GM18520 (cell line): ENCODE measurements at regions not wholly inside any gene's neighbourhood (a gene's known extent, or its start where the extent isn't known, plus 50 kb on each side); places are given as distances from the start of the nearest gene placed in this dataset.

Source experiments
- ATAC-seq: cut with Tn5 transposase; IDR thresholded peaks from one replicate; pipeline ENCODE4 v1.9.1; 2021; ENCODE audit not compliant: unreplicated experiment

DNA sequence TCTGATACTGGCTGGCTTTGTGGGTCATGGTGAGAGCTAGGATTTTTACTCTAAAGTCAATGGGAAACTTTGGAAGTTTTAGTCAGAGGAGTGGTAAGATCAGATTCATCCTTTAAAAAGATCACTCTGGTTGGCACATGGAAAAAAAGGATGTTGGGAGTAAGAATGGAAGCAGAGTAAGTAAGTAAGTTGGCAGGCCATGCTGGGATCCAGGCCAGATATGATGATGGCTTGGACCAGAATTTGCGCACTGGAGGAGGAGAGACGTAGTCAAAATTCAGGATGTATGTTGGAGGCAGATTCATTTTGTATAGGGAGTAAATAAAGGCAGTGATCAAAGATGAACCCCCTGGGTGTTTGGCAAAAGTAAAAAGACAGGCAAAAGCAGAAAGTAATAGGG lies 283.3 kb upstream of the THSD7B start:
- ATAC-seq: no peak

DNA sequence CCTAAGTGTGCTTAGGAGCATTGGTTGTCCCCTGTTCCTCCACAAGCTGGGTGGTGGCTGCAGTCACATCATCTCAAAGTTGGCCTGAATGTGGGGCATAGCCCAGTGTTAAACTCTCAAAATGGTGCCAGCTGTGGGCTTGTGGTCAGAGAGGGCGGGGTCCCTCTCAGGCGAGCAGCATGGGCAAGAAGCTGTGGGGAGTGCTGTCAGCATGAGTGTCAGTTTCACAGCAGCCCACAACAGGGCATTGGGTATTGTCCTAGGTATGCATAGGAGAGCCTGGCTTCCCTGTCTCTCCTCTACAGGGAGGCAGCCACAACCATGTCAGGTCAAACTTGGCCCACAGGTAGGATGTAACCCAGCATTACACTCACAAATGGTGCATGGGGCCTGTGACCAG lies 285.6 kb upstream of the THSD7B start:
- ATAC-seq: no peak

DNA sequence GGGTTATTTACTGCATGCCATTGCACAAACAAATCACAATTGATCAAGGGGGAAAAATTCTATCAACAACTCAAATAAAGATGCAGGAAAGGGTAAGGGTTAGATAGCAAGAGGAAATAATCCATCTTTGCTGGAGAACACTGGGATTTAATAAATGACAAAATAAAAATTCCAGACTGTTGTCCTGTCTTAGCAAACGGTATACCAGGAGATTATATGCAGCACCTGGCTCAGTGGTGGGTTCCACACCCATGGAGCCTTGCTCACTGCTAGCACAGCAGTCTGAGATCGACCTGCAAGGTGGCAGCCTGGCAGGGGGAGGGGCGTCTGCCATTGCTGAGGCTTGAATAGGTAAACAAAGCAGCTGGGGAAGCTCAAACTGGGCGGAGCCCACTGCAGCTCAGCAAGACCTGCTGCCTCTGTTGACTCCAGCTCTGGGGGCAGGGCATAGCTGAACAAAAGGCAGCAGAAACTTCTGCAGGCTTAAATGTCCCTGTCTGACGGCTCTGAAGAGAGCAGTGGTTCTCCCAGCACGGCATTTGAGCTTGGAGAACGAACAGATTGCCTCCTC lies 296.5 kb upstream of the THSD7B start:
- ATAC-seq: no peak

DNA sequence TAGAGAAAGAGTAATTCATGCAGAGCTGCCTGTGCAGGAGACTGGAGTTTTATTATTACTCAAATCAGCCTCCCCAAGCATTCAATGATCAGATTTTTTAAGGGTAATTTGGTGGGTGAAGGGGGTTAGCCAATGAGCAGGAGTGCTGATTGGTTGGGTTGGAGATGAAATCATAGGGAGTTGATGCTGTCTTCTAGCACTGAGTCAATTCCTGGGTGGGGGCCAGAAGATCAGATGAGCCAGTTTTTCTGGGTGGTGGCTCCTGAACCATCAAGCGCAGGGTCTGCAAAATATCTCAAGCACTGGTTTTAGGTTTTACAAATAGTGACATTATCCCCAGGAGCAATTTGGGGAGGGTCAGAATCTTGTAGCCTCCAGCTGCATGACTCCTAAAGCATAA lies 312.8 kb upstream of the THSD7B start:
- no peak for ATAC-seq

DNA sequence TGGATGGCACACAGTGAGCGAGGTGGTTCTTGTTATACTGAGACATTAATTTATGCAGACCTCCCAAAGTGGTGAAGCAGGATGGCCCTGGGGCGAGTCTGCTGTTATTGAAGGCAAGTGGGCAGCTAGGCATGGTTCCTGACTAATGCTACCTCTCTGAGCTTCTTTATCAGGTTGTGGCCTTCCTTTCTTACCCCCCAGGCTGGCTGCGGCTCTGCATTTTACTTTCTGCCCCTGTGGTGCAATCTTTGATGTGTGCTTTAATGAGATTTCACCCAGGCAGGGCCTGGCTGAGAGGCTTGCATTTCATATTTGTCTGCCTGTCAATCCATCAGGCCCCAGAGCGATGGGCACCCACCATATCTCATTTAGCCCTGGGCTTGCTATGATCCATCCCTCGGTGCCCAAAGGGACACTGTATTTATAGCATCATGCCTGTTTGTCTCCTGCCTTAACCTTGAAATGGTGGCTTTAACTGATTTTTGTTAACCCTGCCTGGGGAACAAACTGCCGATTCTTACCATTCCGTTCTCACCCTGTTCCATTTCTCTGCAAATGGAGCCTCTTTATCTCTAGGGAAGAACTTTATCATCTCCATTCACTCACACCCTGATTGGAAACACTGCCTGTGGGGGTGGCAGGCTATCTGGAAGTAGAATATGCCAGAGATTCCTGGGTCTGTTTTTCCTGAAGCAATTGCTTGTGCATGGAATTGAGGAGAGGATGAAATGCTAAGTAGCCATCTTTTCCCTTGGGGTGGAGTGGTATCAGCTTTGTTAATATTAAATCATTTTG lies 316.2 kb upstream of the THSD7B start:
- no peak for ATAC-seq

DNA sequence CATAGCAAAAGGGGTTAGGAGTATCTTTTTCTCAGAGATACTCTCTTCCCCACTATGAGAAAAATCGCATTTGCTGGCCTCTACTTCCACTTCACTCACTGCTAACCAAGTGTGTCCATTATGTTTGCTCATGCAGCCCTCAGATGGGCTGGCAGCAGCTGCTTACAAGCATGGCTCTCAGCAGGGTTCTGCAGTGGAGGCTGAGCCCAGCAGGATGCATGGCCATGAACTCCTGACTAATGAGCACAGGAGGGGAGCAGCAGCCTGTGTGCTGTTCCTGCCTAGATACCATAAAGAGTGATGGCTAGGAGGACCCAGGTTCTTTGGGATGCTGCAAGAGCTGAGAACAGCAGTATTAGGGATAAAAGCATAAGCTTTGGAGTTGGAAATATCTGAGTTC lies 316.9 kb upstream of the THSD7B start:
- ATAC-seq: no peak

DNA sequence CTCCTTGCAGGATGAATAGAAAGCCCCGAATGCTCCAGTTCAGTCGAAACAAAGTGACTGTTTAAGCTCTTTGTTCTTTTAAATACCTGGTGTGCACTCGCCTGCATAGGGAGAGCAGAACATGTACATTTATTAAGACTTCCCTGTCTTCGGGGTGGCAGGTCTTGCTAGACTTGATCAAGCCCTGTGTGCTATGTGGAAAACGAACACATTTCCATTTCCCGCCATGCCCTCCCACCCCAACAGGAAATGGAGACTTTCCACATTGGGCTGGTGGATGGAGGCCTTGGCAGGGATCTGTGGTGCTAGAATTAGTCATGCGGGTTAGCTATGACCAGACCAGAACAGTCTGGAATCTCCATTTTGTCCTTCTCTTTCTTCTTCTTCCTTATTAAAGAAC lies 321.0 kb upstream of the THSD7B start:
- no peak for ATAC-seq

DNA sequence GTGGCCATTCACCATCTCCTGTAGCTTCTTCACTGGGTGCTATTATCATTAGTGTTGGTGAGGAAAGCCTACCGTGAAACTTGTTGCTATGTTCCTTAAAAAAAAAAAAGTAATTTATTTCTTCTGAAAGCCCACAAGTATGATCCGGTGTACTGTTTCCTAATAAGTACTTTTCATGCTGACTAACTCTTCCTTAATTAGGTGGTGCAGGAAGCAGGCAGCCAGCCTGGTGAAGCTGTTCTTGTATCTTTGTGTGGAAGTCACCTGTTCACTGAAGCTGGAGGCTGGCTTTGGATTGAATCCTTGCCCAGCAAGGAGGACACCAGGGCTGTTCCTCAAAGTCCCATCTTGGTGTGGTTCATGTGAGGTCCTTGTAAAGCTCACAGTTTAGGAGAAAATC lies 321.7 kb upstream of the THSD7B start:
- no peak for ATAC-seq

DNA sequence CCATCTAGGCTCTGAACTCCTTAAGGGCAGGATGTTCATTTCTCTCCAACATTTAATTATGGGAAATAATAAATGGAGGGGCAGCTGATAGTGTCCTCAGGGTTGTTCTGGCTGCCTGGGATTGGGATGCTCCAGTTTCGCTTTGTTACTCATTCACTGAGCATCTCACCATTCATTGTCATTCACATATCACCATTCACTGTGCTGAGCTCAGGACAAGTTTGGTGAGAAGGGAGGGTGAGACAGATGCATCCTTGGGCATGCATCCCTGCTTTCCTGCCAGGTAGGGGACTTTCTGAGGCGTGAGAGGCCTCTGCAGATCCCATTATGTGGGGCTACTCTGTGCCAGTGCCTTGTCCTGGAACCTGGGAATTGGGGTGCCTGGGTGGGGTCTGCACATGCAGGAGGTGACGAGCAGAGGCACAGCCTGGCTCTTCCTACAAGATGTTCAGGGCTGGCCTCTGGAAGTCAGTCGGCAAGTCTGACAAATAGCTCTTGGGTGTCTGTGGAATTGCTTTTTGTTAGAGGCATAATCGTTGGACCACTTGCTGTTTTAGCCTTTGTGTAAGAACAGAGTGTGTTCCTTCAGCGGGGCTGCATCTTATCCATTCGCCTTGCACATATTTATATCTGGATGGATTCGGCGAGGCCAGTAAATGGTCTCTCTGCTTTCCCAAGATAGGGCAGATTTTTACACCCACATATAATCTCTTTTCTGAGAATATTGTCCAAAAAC lies 323.2 kb upstream of the THSD7B start:
- no peak for ATAC-seq

DNA sequence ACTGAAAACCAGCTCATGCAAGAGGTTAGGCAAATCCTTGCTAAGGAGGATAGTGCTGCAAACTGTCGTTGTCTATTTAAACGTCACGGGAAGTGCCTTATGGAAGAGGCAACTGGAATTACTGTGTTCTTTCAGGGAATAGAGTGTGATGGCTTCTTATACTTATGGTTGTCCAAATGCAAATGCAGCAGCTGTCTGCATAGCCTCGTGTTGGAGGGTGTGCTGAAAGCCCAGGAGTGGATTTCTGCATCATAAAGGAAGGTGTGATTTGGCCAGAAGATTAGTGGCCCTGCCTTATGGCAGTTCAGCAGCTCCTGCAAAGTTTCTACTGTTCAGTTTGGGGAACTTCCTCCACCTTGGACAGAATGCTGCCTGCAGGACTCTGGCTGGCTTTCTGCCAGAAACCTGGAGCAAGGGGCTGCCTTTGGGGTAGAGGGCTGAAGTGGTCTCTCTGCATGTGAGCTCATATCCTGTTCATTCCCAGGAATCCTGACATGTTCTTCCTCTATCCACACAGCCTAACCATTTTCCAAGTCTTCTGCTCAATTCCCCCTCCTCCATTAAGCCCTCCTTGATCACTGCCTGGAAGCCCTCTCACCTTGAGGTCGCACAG lies 321.2 kb upstream of the CXCR4 start:
- no peak for ATAC-seq

DNA sequence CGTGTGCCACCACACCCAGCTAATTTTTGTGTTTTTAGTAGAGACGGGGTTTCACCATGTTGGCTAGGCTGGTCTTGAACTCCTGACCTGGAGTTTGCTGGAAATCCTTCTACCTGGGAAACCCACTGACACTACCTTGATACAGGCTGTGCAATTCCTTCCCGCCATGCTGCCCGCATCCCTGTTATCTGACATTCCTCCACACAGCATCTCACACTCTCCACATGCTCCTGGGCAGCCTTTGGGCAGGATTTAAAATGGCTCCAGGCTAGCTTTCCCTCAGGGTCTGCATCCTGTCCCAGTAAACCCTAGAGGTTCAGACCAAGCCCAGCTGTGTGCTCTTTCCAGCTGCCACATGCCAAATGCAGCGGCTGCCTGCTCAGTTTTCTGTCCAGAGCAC lies 319.5 kb upstream of the CXCR4 start:
- ATAC-seq: no peak

DNA sequence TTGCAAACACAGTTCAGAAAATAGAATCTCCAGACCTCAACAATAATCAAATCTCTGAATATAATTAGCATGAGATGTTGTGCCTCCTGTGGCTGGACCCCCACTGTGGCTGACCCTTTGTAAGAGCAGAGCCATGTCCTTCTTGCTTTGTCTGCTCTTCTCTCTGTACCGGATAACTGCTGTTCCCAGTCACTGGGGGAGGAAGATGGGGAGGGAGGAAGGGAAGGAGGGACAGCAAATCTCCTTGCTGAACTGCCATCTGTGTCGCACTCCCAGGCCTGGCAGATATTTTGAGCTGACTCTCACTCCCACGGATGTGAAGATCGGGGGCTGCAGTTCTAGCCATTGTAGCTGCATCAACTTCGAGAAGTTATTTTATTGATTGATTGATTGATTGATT lies 319.0 kb upstream of the CXCR4 start:
- ATAC-seq: no peak

DNA sequence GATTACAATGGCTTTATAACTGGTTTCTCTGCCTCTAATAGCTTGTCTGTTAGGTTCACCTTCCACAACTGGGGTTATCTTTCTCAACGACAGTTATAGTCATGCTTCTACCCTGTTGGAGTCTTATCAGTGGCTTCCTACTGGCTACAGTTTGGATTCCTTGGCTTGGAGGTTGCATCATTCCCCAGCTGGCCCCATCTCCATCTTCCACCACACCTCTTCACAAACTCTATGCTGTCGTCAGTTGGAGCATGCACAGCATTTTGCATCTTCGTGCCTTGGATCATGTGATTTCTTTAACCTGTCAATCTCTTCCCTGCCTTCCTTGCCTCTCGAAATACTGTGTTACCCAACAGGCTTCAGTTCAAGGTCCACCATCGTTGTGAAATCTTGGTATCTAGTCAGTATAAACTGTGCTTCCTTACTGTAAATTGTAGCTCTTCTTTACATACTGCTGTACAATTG lies 316.3 kb upstream of the CXCR4 start:
- no peak for ATAC-seq

DNA sequence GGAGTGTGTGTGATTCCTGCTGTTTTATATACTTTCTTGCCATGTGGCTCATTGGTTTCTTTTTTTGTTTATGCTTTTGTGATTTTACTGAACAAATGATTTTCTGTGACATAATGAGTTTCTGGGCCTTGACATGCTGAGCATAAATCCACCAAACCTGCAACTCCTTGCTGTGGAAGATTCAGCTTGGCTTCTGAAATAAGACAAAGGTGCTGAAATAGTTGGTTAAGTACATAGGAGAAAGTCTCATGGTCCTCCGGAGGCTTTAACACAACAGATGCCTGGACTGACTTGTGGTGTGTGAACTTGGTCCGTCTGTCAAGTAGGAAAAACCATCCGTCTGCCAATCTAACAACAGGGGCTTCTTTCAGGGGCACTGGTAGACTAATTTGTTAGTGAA lies 315.3 kb upstream of the CXCR4 start:
- no peak for ATAC-seq

DNA sequence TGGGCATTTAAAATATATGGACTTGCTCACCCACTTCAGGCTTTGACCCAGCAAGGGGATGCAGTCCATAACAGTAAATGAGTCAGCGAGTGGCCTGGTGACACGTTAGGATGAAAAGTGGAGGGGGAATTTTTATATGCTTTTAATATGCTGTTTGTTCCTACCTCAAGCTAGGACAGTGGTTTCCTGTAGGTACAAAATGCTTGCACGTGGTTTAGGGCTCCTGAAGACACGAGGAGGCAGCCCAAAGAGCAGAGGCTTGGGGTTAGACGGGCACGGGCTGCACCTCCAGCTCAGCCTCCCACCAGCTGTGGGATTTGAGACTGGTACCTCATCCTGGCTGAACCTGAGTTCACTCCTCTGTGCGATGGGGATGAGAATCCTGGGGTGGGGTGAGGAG lies 306.2 kb upstream of the CXCR4 start:
- ATAC-seq: no peak

DNA sequence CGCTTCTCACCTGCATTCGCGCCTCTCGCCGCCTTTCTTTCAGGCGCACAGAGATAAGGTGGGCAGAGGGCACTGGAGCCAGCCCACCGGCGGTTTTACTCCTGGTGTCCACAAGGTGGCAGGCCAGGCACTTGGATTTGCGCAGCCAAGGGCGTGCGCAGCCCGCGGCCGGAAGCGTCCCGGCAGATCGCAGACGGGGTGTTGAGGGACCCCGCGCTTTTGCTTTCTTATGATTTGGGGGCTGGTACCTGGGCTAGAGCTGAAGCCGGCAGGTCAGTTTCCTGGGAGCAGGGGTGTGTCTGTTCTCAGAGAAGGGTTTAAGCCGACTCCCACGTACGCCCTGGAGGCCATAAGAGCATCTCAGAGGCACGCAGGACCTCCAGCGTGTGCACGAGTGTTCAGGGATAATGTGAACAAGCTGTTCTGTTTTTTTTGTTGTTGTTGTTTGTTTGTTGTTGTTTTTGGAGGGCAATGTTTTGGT lies 305.6 kb upstream of the CXCR4 start:
- ATAC-seq: peak; percentile 90

DNA sequence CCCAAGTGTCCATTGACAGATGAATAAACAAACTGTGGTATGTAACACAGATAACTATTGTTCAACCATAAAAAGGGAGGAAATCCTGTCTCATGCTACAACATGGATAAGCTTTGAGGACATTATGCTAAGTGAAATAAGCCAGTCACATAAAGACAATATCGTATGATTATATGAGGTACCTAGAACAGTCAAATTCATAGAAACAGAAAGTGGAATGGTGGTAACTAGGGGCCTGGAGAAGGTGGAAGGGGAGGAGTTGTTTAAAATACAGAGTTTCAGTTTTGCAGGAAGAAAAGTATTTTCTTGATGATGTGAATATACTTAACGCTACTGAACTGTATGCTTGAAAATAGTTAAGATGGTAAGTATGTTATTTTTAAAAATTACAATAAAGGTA lies 304.6 kb upstream of the CXCR4 start:
- ATAC-seq: no peak

DNA sequence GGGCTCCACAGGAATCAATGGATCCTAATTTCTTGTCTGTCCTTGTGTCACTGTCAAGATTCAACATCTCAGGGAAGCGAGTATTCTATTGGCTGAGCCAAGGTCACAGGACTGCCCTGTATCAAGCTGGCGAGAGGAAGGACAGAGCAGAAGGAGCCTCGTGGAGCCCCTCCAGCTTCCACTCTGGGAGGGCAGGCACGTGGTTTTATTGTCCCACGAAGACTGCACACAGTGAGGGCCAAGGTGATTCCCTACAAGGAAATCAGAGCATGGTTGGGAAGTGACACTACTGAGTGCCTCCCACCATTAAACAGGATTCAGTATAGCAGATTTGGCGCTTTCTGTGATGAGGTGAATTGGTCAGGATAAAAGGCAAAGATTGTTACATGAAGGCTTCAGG lies 302.4 kb upstream of the CXCR4 start:
- no peak for ATAC-seq

DNA sequence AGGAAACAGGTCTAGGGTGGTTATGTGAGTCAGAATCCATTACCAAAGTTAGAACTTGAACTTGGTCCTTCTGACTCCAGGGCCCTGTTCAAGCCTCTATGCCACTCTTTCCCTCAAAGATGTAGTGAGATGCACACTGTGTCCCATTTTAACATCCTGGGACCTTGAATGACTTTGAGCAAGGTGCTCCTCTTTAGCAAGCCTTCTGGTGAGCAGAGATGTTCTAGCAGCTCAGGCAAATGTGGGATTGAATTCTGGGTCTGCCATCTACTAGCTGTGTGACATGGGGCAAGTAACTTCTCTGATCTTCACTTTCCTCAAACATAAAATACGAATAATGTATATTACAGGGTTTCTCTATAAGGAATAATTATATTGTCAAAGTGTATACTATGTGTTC lies 294.0 kb upstream of the CXCR4 start:
- ATAC-seq: no peak

DNA sequence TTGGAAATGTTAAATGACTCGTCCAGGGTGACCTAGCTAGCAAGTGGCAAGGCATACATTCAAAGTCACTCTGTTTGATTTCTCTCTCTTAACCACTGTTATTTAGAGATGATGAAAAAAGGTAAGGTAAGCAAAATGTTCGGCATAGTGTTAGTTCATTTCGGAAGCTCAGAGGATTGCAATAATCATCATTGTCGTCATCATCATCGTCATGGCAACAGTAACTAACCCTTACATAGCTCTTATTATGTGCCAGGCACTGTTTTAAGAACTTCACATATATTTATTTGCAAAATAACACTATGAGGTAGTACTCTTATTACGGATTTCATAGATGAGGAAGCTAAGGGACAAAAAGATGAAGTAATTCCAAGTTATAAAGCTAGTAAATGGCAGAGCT lies 292.7 kb upstream of the CXCR4 start:
- ATAC-seq: no peak

DNA sequence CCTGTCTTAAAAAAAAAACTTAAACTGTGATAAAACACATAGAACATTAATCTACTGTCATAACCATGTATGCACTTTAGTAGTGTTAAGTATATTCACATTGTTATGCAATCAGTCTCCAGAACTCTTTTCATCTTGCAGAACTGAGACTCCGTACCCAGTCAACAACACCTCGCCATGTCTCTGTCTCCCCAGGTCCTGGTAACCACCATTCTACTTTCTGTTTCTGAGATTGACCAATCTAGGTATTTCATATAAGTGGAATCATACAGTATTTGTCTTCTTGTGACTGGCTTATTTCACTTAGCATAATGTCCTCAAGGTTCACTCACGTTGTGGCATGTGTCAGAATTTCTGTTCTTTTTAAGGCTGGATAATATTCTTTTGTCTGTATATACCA lies 290.8 kb upstream of the CXCR4 start:
- no peak for ATAC-seq

DNA sequence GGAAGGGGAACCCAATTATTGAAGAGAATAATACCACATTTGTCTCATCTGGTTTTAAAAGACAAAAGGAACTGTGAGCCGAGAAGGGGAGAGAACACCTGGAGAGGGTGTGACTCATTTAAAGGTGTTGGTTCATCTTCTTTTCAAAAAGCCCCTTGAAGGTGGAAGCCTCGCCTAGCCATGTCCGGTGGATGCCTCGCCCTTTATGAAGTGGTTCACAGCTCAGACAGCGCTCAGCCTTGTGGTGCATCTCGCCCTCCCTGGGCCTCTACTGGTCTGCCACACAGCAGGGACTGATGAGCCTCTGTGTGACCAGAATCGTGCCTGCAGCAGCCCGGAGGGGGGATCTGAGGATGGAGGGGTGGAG lies 290.0 kb upstream of the CXCR4 start:
- ATAC-seq: no peak
